Osteoblast (primary cell): ENCODE measurements at regions not wholly inside any gene's neighbourhood (a gene's known extent, or its start where the extent isn't known, plus 50 kb on each side); places are given as distances from the start of the nearest gene placed in this dataset.

Experiments used
- DNase-seq: peaks from one replicate; pipeline ENCODE4 v3.0.0; 2011; ENCODE audit warnings: low spot score, mixed read lengths; ENCODE audit not compliant: insufficient read length; ENCODE audit errors: missing footprints
- H2AFZ ChIP-seq: 2 replicates; pipeline ENCODE4 v1.6.0; 2011; ENCODE audit warnings: mild to moderate bottlenecking, low read length
- H3K27ac ChIP-seq: 2 replicates; pipeline ENCODE4 v1.5.1; 2011; ENCODE audit warnings: mild to moderate bottlenecking, low read depth, low read length, moderate library complexity
- H3K27me3 ChIP-seq: 2 replicates; pipeline ENCODE4 v1.6.0; 2012; ENCODE audit warnings: mild to moderate bottlenecking, control low read depth, inconsistent platforms, low read length, moderate library complexity; ENCODE audit not compliant: insufficient read depth
- H3K36me3 ChIP-seq: 2 replicates; pipeline ENCODE4 v1.5.1; 2011; ENCODE audit warnings: mild to moderate bottlenecking, low read length, control low read depth, moderate library complexity; ENCODE audit not compliant: insufficient read depth
- H3K4me1 ChIP-seq: 2 replicates; pipeline ENCODE4 v1.5.1; 2011; ENCODE audit warnings: mild to moderate bottlenecking, low read length, control low read depth, moderate library complexity; ENCODE audit not compliant: insufficient read depth
- H3K4me2 ChIP-seq: 2 replicates; pipeline ENCODE4 v1.6.0; 2011; ENCODE audit warnings: mild to moderate bottlenecking, low read length; ENCODE audit not compliant: insufficient read depth
- H3K4me3 ChIP-seq: fragments of 200-600 bp; sonication (generic); 3 replicates; pipeline ENCODE4 v1.5.1; 2012; ENCODE audit warnings: mild to moderate bottlenecking, low read length, inconsistent platforms; ENCODE audit not compliant: insufficient read depth
- H3K79me2 ChIP-seq: 2 replicates; pipeline ENCODE4 v1.6.0; 2012; ENCODE audit warnings: mild to moderate bottlenecking, low read length, control low read depth, inconsistent platforms; ENCODE audit not compliant: insufficient read depth
- H3K9me3 ChIP-seq: 2 replicates; pipeline ENCODE4 v1.5.1; 2011; ENCODE audit warnings: low read depth, low read length, control low read depth
- H4K20me1 ChIP-seq: 2 replicates; pipeline ENCODE4 v1.6.0; 2012; ENCODE audit warnings: mild to moderate bottlenecking, low read length, control low read depth; ENCODE audit not compliant: insufficient read depth
- TF ChIP-seq, protein P1 (sequence below): IDR thresholded peaks from 2 replicates; pipeline ENCODE4 v1.5.1; 2011; ENCODE audit warnings: mild to moderate bottlenecking, low read depth, low read length, moderate library complexity; ENCODE audit errors: extremely low read depth

DNA sequence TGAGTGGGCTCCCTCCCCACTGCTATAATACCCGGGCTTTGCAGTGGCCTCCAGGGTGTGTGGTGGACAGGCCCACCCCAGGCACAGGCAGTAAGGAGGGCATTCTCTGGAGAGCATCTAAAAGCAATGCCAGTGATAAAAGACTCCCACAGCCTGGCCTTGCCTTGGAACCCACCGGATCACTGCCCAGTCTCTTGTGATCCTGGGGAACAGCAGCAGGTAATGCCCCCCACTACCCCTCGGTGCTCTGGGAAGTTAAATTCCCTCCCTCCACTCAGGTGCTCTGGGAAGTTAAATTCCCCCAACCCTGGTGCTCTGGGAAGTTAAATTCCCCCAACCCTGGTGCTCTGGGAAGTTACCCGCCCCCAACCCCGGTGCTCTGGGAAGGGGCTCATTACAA, 565.2 kb downstream of the TCERG1L start:
- Histone ChIP-seq H3K36me3 (no peaks in the 10 kb centered on the region), H3K27ac (no peak overlapping the region), H3K4me2 (no peak overlapping the region), H3K4me1 (no peaks in the 10 kb centered on the region), H3K27me3 (no peaks in the 10 kb centered on the region), H2AFZ (no peak overlapping the region), H3K79me2 (no peaks in the 10 kb centered on the region), H4K20me1 (no peaks in the 10 kb centered on the region), H3K9me3 (no peaks in the 10 kb centered on the region), H3K4me3 (no peak overlapping the region)
- TF ChIP-seq, protein P1, sequence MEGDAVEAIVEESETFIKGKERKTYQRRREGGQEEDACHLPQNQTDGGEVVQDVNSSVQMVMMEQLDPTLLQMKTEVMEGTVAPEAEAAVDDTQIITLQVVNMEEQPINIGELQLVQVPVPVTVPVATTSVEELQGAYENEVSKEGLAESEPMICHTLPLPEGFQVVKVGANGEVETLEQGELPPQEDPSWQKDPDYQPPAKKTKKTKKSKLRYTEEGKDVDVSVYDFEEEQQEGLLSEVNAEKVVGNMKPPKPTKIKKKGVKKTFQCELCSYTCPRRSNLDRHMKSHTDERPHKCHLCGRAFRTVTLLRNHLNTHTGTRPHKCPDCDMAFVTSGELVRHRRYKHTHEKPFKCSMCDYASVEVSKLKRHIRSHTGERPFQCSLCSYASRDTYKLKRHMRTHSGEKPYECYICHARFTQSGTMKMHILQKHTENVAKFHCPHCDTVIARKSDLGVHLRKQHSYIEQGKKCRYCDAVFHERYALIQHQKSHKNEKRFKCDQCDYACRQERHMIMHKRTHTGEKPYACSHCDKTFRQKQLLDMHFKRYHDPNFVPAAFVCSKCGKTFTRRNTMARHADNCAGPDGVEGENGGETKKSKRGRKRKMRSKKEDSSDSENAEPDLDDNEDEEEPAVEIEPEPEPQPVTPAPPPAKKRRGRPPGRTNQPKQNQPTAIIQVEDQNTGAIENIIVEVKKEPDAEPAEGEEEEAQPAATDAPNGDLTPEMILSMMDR: no peak
- no peak for DNase-seq

DNA sequence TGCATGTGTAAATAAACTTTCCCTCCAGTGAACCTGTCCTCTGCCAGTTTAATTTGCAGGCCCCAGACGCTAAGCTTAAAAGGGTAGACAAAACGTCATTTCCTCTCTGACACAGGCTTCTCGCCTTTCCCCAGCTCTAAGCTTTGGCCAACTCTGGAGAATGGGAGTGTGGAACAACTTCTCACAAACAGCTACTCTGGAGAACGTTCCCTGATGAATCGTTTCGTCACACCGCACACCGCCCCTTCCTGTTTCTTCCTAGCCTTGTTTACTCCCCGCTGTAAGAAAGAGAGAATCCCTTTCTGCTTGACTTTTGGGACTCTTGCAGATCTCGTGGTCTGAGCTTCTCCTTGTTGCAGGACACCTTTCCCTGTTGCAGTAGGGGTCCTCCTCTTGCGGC, 564.2 kb downstream of the TCERG1L start:
- Histone ChIP-seq H3K36me3 (no peaks in the 10 kb centered on the region), H3K27ac (no peak overlapping the region), H3K4me1 (no peaks in the 10 kb centered on the region), H2AFZ (no peak overlapping the region), H3K79me2 (no peaks in the 10 kb centered on the region), H3K27me3 (no peaks in the 10 kb centered on the region), H3K4me3 (no peak overlapping the region), H3K9me3 (no peaks in the 10 kb centered on the region), H4K20me1 (no peaks in the 10 kb centered on the region), H3K4me2 (no peak overlapping the region)
- DNase-seq: no peak
- TF ChIP-seq, protein P1: no peak

DNA sequence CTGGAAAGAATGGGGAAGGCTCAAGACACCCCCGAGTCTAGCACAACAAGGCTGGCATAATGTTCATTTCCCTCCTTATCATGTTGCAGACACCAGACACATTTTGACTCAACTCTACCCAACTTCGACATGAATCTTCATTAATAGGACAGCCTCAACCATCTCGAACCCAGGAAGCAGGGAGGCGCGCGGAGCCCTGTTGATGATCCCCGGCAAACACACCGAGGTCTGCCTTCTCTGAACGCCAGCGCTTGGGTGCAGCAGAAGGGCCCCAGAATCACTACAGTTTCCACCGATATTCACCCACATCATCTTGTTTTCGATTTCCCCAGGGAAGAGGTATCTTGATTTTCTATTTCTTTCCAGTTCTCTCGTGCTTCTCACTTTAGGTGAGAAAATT, 563.6 kb downstream of the TCERG1L start:
- Histone ChIP-seq H2AFZ (no peak overlapping the region), H3K36me3 (no peaks in the 10 kb centered on the region), H3K9me3 (no peaks in the 10 kb centered on the region), H3K79me2 (no peaks in the 10 kb centered on the region), H3K4me2 (no peak overlapping the region), H3K27ac (no peak overlapping the region), H3K4me3 (no peak overlapping the region), H3K27me3 (no peaks in the 10 kb centered on the region), H4K20me1 (no peaks in the 10 kb centered on the region), H3K4me1 (no peaks in the 10 kb centered on the region)
- TF ChIP-seq, protein P1: no peak
- DNase-seq: no peak

DNA sequence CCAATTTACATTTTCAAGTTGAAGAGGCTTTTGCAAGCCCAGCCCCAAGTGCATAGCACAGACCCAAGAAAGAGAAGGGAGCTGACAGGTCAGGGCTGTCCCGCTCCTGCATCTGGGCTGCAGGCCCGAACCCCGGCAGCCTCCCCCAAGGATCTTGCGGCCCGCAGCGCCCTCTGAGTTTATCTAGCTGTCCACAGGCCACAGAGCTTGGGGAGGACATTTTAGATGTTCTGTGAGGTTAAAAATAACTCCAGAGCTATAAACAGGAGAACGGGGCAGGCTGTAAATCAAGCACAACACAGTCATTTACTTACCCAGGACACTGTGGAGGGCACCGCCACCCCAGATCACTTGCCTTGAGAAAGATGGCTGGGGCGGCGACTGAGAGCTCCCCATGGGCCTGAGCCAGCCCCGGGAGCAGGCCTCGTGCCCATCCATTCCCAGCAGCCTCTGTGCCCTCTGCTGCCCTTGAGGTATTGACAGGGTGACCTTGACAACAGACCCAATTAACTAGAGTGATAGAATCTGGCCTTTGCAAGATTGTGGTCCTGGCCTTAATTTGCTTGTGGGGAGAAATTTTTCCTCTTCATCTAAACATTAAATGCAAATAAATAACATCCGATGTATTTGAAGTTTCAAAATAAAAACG, 563.0 kb downstream of the TCERG1L start:
- Histone ChIP-seq H3K36me3 (no peaks in the 10 kb centered on the region), H3K9me3 (no peaks in the 10 kb centered on the region), H3K27me3 (no peaks in the 10 kb centered on the region), H3K4me2 (no peak overlapping the region), H3K4me3 (no peak overlapping the region), H2AFZ (no peak overlapping the region), H3K4me1 (no peaks in the 10 kb centered on the region), H4K20me1 (no peaks in the 10 kb centered on the region), H3K27ac (no peak overlapping the region), H3K79me2 (no peaks in the 10 kb centered on the region)
- TF ChIP-seq, protein P1: no peak
- no peak for DNase-seq
